Adrenal gland (tissue), 5 donors: ENCODE measurements at regions not wholly inside any gene's neighbourhood (a gene's known extent, or its start where the extent isn't known, plus 50 kb on each side); places are given as distances from the start of the nearest gene placed in this dataset.

Experiments
- CTCF ChIP-seq, 6 experiments: fragments of 450-650 bp in 4 of 6; fragments of 200-600 bp in 2 of 6; sonication (generic) in 1 of 6; IDR thresholded peaks; 1 replicate in 5 of 6; 2 replicates in 1 of 6; pipeline versions ENCODE4 v1.5.1 to v1.8.0; 2016 to 2021; ENCODE audit warnings: antibody characterized with exemption in 6 of 6, mild to moderate bottlenecking in 2 of 6, moderate library complexity in 1 of 6
- POLR2A ChIP-seq, 2 donors: fragments of 450-650 bp; IDR thresholded peaks; one replicate each; pipeline ENCODE4 v1.6.1; 2017; ENCODE audit warnings: antibody characterized with exemption in 2 of 2, mild to moderate bottlenecking in 2 of 2, moderate library complexity in 1 of 2
- donor health status: DM: no; HTN: no; CAD: no.

GRCh38 chr10:131381576-131381975, 70.1 kb upstream of the TCERG1L start:
- no peak for TF ChIP-seq CTCF (IDR thresholded peaks at IDR 0.05)
- no peak for TF ChIP-seq POLR2A (IDR thresholded peaks at IDR 0.05)
